HG02884 (cell line): ENCODE measurements at regions not wholly inside any gene's neighbourhood (a gene's known extent, or its start where the extent isn't known, plus 50 kb on each side); places are given as distances from the start of the nearest gene placed in this dataset.
"Not testable (repeated sequence)": the region's sequence is repeated elsewhere in the genome, so short reads cannot be mapped to it uniquely, and the experiment has no call there.

ENCODE experiments used
- ATAC-seq: cut with Tn5 transposase; IDR thresholded peaks from one replicate; pipeline ENCODE4 v1.9.1; 2021; ENCODE audit warnings: mild to moderate bottlenecking, moderate library complexity; ENCODE audit not compliant: unreplicated experiment

DNA sequence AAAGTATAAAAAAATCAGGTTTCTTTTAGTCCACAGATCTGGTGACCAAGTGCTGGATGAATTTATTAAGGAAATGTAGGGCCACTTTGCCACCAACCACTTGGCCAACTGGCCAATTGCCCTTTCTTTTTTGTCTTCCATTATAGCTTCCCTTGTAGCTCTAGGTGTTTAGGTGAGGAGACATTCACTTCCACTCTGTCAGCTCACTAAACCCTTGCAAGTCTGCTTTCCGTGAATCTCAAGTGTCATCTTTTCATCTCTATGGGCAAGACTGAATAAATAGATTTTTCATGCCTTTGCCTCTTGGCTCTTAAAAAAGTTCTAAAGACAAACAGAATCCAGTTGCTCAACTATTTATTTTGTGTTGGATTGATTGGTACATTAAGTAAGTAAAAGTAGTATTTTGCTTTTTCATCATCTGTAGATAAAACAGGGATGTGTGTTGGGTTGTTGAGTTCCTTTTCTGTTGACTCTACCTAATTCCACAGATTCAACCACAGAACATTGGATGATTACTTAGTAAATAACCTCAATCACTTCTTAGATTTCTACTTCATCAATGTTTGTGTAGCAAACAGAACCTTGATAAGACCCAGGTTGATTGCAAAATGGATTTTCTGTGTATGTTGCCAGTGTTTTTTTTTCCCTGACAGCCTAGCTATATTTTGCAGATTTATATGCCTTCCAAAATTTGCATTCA, 68.1 kb upstream of the GRXCR1 start:
- no peak for ATAC-seq

DNA sequence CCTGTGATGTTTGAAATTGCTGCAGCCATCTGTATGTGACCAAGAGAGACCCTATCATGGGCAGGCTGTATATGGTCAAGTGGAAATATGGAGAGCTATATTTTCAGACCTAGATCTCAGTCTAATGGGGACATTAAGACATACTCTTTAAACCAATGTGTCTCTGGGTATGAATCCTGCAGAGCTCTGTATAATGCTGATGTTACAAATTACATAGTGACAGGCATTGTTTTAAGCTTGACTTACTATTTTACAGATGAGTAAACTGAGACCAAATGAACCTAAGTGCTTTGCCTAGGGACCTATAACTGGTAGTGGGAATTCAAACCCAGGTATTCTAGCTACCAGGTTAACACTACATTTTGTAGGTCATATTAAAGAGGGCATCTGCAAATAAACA, 71.3 kb upstream of the GRXCR1 start:
- no peak for ATAC-seq

DNA sequence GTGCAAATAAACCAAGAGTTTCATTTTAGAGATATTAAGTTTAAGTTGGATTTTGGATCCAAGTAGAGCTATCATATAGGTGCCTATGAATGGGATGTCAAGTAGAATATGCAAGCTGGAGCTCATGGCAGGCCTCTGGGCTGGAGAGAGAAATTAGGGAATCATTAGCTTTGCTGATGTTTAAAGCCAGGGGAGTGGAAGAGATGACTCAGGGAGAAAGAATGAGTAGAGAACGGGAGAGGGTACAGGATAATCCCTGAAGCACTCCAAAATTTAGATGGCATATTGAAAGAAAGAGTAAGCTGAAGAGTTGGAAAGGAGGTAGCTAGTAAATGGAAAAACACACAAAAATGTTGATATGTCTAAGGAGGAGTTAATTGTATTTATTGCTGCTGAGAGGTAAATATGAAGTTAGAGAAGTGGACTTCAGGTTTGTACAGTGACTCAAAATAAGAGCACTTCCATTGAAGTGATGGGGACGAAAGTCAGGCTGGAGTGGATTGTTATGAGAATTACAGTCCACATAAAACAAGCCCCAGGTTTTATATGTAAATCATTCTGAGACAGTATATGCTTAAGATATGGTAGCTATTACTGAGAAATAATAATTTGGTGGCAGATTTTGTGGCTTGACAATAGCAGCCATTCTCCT, 72.5 kb upstream of the GRXCR1 start:
- ATAC-seq, result no peak

DNA sequence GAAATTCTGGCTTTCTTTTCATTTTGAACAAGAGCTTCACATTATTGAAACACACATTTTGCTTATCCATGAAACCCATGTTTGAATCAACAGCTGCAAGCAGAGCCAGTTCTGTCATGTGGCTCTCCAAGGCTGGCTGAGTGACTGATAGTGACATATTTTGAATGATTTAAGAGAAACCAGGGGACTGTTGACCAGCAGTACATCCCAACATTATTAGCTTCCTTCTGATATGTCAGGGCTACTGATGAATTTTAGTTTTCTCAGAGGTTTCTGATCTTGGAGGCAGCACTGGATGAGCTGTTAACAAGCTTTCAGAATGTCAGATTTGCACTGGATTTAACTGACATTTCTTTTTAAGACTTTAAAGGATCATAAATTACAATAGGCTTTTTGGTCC, 74.6 kb upstream of the GRXCR1 start:
- no peak for ATAC-seq

DNA sequence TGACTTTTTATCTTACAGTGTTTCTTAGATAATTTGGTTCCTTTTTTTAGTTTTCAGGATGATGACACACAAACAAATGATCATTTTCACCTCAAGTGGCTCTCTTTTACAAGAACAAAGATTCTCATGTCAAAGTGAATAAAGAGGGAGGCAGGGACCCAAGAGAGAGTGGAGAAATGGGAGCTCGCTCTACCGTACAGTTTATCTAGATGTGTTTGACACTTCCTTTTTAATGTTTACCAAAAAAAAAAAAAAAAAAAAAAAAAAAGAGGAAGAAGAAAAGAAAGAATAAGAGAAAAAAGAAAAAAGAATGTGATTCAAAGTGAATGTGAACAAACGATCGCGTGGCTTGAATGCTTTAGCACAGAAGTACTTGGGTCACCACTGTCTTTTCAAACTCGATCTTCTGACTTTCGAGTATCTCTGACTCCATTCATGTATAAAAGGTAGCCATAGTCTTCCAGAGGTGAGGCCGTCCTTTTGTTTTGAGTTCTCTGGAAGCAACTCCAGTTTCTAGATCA, 75.6 kb upstream of the GRXCR1 start:
- ATAC-seq, result no peak

DNA sequence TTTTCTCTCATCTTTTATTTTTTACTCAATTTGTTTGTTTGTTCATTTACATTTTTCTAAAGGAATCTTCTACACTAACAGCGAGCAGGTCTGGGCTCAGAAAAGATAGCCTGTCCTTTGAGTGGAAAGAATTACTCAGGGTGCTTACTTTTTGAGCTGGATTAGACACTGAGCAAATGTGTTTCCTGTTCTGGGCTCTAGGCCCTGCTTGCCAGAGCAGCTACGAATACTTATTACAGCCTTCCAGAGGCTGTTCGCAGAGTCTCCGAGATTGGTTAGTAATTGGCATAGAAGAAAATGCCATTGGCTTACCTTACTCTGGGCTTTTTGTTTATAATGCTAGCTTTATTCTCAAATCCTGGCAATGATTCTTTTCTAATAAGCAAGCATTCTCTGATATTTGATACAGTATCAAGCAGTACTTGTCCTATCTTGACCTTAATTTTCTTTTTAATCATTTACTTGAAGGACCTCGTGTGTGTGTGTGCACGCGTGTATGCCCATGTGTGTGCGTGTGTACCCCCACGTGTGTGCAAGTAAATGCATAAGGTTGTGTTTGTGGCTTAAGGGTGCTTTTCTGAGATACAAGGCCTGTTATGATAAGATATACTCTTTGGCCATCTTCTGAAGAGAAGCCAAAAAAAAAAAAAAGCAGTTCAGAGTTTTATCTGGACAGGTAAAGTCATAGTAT, 76.2 kb upstream of the GRXCR1 start:
- ATAC-seq, result peak; percentile 37

DNA sequence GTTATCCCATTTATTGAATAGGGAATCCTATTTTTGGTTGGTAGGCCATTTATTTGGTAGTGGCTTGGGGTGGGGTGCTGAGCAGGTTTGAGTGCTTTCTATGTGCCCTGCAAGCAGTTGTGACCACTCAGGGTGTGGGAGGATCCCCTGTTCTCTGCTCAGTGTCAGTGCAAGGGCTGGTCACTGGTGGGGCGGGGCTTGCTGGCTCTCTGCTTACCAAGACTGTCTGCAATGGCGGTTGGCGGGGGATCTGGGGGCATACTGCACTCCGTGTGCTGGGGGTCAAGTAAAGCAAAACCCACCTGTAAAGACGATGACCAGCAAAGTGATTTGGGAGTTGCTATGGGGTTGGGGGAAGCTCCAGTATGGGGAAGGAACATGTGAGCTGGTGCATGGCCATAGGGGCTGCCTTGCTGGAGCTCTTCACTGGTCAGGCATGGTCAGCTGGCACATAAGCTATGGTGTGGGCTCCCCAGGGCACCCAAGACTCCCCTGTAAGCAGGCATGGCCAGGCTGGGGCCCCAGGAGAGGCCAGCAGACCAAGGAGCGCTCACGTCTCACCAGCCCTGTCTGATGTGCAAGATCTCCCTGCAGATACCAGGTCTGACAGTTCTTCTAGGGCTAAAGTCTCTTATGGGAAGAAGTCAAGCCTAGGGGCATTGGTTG, 83.0 kb upstream of the GRXCR1 start:
- no peak for ATAC-seq

DNA sequence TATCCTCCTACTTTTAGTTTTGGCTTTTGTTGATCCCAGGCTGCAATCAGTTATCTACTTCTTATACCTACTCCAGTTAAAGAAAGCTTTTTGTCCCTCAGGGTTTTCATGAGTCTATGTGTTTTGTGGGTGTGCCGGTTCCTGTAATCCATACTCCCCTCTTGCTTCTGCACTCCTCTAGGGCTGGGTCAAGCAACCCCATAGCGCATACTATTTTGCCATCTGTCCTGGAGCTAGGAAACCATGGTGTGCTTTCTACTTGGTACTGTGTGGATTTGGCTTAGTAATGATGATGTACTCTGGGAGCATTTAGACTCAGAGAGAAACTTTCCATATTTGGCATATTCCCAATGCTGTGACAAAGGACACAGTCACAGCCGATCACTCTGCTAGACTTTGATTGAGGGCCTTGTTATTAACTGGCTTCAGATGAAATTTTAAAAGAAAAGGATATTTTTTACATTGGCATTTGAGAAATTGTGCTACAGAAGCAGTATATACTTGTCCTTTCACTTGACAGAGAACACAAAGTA, 86.1 kb upstream of the GRXCR1 start:
- no peak for ATAC-seq

DNA sequence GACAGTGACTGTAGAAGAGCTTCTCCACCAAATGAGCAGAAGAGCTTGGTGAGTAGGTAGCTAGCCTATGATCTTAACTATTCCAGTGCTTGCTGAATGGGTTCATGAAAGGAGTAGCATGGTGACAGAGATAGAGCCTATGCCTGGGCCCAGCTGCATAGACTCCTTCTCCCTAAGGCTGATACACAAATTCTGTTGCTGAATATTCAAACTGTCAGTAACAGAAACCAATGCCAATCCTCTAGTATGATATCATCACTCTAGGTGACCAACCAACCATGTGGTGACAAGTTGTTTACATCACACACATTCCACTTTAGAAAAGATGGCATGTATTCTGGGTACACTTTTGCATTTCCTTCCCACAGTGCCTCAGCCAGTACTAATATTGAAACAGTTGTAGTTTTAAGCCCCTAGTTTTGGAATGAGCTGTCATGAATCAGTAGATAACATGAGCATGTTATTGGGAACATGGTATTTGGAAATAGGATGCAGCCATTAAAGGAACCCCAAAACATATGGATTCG, 103.4 kb upstream of the GRXCR1 start:
- peak; percentile 59 for ATAC-seq

DNA sequence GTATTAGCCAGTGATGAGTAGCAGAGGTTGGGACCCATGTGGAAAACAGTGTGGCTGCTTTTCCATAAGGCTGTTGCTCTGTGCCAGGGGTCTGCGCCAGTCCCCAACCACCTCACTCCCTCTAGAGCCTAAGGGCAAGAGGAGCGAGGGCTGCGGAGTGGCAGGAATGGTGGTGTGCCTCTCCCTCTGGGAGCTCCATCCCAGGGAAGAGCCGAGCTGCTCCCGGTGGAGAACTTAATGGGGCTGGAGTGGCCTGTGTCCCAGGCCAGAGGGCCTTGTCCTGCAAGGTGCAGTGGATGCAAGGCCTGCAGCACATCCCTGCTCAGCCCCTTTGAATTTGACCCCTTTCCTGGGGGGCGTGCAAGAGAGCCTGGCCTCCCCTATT, 105.4 kb upstream of the GRXCR1 start:
- ATAC-seq, result no peak

DNA sequence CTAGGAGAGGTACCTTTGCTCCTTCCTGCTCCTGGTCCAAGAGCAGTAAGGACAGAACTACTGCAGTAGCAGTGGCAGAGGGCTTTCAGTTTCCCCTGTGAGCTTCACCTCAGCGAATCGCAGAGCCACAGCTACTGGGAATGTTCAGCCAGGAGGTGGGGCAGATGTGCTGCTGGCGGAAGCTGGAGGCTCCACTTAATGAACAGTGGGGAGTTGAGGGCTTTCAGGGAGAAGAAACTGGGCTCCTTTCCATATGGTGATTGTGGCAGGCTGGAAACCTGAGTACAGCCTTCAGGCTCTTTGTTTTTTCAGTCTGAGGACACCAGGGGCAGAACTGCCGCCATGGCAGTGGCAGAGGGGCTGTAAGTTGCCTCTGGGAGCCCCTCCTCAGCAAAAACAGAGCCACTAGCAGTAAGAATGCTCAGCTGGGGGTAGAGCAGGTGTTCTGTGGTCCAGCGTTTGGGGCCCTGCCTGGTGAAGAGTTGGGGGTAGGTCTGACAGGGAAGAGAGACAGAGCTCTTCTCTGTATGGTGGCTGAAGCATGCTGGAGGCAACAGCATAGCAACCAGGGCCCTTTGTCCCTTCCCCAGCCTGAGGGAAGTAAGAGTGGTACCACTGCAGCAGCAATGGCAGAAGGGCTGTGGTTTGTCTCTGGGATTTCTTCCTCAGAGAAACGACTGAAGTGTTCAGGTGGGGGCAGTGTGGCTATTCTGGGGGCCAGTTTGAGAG, 106.0 kb upstream of the GRXCR1 start:
- ATAC-seq, result no peak

DNA sequence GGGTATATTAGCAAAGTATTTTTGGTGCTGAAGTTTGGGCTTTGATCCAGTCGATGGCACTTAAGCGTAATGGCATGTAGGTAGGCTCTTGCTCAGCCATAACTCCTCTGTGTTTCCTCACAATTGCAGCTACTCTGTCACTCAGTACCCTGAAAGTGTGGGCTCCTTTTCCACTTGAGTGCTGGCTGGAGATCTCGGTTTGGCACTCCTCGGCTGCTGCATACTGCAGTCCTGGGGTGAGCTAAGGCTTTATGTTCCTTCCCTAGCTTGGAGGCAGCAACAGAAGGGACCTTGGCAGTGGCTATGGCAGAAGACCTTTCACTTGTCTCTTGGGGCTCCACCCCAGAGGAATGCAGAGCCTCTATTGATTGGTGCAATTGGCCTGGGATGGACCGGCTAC, 106.7 kb upstream of the GRXCR1 start:
- no peak for ATAC-seq

DNA sequence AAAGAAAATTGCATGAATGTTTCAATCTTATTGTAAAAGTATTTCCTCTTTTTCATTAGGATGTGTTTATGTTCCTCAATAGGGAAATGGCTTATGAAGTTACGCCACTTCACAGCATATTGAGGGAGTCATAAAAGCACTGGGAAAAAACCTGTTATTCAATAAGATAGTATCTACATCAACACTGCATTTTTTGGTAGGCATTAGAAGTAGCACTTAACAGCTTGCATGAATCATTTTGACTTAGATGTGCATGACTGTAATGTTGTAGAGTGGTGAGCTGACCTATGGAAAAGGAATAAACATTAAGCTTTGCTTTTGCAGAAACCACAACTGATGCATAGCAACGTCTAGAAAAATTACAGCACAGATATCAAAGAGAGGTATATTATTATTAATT, 111.2 kb upstream of the GRXCR1 start:
- ATAC-seq, result no peak

DNA sequence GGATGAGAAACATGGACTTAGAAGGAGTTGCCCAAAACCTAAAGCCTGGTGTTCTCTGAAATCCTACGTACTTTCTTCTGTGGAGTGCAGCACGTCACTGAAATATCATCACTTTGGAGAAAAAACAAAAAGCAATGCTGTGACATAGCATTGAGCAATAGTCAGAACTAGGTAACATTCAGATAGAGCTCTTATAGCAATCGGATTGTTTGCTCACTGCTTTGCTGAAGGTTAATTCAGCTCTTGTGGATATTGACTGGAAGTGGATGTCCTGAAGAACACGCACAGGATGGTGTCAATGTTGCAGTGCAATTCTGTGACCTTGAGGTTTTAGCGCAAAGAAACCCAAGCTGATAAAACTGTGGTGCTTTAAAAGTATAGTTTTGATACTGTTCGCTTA, 114.2 kb upstream of the GRXCR1 start:
- ATAC-seq, result no peak

DNA sequence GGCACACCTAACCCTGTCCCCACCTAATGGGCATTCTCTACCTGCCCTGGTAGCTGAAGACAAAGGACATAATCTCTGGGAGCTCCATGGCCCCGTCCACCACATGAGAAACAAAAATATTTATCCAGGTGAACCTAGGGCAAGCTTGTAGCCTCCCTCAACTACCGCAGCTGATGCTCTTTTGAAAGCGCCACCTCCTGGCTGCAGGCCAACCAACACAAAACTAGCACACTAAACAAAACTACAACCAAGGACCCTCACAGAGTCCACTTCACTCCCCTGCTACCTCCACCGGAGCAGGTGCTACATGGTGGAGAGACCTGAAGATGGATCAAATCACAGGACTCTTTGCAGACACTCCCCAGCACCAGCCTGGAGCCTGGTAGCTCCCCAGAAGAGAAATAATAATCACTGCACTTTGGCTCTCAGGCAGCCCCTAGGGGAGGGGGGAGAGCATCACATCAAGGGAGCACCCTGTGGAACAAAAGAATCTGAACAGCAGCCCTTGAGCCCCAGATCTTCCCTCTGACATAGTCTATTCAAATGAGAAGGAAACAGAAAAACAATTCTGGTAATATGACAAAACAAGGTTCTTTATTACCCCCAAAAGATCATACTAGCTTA, 111.3 kb upstream of the ATP8A1 start:
- ATAC-seq, result no peak

DNA sequence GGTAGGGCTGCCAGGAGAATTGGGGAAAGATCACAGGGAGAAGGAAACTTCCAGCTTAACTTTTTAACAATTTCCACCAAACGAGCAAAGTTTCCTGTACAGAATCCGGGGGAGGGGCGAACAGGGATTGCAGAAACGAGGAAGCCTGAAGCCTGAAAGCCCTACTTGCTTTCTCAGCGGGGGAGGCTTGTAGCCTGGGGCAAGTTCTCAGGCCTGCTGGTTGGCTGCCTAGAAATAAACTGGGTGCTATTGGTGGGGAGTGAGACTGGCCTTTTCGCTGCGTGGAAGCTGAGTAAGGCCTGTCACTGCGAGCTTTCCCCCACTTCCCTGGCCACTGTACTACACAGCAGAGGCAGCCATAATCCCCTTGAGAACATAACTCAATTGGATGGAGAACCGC, 110.8 kb upstream of the ATP8A1 start:
- no peak for ATAC-seq

DNA sequence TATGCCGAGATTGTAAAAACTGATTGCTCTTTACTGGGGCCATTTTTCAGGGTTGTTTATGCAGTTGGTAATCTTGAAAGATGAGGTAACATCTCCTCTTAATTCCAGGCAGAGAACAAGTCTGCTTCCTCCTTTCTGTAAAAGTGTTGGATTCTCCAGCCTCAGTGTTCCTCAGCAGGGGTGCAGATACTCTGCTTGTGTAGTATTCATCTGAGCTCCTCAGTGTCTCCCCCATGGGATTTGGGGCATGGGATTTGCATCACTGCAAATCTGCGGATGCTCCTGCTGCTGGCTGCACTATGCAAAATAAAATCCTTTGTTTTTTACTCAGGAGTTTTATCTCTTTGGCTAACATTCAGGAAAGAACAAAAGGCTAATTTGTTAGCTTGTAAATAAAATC, 104.9 kb upstream of the ATP8A1 start:
- ATAC-seq, result no peak

DNA sequence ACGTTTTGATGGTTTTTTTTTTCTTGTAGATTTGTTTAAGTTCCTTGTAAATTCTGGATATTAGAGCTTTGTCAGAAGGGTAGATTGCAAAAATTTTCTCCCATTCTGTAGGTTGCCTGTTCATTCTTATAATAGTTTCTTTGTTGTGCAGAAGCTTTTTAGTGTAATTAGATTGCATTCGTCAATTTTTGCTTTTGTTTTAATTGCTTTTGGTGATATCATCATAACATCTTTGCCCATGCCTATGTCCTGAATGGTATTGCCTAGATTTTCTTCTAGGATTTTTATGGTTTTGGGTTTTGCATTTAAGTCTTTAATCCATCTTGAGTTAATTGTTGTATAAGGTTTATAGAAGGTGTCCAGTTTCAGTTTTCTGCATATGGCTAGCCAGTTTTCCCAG, 98.1 kb upstream of the ATP8A1 start:
- not testable (repeated sequence) for ATAC-seq

DNA sequence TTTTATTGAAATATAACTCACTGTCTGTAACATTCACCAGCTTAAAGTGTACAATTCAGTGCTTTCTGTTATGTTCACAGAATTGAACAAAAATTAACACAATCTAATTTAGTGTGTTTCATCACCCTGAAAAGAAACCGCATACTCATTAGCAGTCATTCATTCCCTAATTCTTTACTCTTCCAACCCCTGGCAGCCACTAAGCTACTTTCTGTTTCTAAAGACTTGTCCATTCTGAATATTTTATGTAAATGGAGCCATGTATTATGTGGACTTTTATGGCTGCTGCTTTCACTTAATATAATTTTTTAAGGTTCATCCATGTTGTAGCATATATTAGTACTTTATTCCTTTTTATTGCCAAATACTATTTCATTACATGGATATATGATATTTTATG, 94.7 kb upstream of the ATP8A1 start:
- no peak for ATAC-seq

DNA sequence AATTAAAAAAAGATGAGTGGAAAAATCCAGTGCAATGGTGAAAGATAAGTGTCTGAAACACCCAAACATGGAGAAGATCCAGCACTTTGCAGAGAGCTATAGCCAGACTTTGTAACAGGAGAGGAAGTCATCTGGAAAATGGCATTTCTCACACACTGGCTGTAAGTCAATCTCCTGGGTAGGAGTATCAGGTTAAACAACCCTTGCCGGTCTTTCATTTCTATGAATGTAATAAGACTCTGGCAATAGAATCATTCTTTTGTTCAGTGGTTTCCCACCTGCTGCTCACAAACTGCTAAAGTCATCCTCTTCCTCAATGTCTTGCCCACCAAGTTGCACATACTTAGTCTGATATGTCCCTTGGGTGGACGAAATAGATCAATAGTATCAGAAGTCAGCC, 94.0 kb upstream of the ATP8A1 start:
- no peak for ATAC-seq
